GM19372 (cell line): ENCODE measurements at regions not wholly inside any gene's neighbourhood (a gene's known extent, or its start where the extent isn't known, plus 50 kb on each side); places are given as distances from the start of the nearest gene placed in this dataset.

ENCODE experiments used
- ATAC-seq: cut with Tn5 transposase; IDR thresholded peaks from one replicate; pipeline ENCODE4 v1.9.1; 2021; ENCODE audit warnings: mild to moderate bottlenecking, low read depth, moderate library complexity; ENCODE audit not compliant: unreplicated experiment

DNA sequence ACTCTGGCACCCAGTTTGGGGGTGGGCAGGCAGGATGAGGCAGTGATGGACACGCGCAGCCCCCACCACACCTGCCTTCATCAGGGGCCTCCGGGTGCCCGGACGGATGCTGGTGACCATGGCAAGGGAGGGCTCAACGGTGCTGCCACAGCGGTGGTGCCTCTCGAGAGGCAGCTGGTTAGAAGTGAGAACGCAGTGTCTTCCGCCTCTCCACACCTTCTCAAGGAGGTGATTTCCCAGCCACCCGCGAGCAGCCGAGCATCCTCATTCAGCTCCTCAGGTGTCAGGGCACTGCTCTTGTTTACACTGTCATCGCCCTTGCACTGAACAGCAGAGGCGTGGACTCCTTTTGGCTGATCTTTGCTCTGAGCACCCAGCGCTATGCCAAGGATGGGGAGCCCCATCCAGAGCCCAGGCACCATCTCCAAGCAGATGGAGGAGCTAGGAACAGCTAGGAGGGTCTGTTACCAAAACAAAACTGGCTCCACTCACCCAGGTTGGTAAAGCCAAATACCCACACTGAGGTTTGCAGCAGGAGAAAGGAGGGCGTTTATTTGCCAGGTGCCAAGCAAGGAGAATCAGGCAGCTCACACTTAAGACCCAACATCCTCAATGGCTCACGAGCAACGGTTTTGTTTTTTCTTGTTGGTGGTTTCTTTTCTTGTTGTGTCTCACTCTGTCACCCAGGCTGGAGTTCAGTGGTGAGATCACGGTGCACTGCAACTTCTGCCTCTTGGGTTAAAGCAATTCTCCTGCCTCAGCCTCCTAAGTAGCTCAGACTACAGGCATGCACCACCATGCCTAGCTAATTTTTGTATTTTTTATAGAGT, 174.3 kb upstream of the TNRC6C start:
- ATAC-seq, result no peak

DNA sequence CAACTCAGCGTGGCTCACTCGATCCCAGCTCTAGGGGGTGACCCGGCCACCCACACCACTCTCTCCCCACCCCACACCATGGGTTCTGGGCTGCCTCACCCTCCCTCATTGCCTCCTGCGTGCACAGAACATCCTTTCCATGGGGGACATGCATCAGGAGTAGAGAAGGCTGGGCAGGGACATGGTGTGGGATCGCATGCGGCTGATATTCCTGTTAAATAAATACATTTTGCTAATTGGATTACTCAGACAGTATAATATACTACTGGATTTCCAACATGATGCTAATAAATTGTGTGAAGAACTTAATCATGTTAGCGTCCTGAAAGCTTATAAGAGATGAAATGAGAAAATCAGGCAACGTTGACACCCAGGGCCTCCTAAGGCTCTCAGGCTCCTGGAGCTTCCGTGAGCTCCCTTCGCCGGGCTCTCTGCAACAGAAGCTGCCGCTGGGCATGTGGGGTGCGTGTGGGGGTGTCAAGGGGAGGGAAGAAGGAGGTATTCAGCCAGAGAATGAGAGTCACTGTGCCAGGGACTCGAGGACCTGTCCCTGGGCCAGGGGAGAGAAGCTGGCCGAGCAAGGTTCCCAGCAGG, 173.1 kb upstream of the TNRC6C start:
- no peak for ATAC-seq

DNA sequence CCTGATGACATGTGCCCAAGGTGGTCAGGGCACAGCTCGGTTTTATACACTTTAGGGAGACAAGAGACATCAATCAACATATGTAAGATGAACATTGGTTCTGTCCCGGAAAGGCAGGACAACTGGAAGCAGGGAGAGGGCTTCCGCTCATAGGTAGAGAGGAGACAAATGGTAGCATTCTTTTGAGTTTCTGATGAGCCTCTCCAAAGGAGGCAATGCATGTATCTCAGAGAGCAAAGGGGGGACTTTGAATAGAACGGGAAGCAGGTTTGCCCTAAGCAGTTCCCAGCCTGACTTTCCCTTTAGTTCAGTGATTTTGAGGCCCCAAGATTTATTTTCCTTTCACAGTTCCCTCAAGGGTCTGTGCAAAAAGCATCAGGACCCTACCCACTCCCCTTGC, 172.4 kb upstream of the TNRC6C start:
- no peak for ATAC-seq

DNA sequence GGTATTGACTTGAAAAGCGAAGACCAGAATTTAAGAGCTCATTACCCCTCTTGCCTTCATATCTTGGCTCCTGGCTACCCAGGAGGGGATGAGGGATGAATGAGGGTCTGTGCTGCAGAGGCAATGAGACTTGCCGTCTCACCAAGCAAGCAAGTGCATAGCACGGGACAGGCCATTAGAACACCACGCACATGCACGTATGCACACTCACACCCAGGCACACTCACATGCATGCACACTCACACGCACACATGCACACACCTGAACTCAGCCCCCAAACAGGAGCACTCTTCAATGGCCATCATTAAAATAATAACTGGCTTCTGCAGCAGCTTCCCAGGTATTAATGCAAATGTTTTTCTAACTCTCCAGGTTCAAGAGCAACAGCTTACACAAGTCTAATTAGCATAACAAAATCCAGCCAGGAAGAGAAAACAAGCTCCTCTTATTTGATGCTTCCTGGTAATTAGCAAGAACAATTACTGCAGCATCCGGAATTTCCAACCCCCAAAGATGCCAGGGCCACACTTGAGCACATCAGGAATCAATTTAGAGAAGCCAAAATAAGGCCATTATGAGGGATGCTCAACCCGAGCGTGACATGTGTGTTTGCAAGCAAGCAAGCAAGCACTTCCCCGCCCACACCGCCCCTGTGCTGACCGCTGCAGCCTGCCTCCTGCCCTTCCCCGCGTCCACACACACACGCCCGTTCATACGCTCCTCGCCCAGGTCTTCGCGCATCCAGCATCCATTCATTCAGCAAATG, 171.6 kb upstream of the TNRC6C start:
- ATAC-seq, result no peak

DNA sequence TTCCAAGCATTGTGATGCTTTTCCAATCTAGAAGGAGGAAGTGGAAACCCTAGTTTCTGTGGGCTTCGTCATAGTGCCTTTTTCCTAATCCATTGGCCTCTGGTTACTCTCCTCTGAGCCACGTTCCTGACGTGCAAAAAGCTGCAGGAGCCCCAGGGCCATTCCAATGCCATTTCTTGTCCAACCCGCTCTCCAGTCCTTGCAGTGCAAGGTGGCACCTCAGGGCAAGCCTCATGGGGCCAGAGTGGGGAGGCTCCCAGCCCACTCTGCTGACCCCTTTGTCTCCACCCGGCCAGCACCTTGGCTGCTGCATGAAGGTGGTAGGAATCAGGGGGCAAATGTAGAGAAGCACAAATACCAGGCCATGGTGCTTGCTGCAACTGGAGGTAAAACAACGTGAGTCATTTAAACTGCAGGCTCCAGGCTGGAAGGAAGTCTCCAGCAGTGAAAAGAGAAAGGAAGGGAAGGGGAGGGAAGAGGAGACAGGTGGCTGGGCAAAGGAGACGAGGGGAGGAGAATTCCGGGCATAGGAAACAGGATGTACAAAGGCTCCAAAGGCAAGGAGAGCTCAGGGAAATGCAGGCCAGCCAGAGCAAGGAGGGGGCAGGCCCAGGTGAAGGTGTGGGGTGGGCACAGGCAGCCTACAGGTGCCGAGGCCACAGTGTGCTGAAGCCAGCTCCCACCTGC, 168.2 kb upstream of the TNRC6C start:
- ATAC-seq, result no peak

DNA sequence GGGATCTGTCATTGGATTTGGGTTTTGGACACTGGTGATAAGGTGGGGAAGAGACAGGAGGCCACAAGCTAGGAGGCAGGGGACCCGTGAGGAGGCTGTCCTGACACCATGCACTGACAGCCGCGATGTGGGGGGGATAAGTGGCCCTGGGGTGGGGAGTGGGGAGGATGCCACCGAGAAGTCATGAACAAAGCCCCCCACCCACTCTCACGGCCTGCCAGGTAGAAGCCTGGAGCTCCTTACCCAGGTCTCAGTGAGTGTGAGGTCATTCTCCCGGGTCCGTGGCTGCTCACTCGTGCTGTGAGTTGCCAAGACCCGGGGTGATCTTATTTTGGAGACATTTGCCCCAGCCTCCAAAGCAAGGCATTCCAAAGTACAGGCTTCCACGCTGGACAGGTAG, 165.9 kb upstream of the TNRC6C start:
- no peak for ATAC-seq

DNA sequence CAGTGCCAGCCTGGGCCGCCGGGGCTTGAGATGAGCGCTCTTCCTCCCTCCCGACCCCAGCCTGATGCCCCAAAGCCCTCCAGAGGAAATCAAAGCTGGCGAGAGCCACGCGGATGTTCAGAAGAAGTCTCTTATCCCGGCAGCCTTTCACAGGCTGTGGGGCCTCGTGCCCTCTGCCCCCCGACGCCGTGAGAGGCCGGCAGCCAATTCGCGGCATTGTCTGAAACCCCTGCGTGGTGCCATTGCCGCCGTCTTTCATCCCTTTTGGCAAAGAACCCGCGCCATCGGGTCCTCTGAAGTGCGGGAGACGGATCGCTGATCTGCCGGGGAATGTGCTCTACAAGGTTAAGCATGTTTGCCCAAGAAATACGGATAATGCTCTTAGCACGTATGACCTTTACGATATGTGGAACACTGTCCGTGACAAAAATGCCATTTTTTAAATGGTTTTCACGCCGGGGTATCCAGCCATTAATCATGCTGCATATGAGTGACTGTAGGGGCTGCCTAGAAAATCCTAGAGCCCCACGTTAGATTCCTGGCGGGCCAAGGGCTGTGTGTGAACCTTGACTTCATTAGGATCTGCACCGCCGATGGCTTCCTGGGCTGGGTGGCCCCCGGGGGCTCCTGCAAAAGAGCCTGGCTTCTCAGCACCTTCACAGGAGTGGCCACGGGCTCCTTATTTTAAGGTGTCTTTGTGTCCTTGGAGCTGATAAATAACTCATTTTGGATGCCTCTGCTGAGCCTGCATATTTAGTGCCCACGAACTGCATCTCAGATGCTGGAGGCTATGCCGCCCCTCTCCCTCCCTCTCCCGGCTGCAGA, 165.1 kb upstream of the TNRC6C start:
- ATAC-seq, result no peak

DNA sequence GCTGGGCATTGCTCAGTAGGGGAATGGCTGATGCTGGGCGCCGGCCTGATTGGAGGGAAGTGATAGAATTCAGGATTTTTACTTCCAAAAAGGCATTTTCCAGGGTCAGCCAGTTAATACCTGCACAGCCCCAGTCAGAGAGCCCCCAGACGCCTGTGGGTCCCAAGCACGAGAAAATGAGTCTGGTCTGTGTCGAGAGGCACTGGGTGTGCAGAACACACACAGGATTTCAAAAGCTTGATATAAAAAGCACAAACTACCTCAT, 164.6 kb upstream of the TNRC6C start:
- ATAC-seq, result no peak

DNA sequence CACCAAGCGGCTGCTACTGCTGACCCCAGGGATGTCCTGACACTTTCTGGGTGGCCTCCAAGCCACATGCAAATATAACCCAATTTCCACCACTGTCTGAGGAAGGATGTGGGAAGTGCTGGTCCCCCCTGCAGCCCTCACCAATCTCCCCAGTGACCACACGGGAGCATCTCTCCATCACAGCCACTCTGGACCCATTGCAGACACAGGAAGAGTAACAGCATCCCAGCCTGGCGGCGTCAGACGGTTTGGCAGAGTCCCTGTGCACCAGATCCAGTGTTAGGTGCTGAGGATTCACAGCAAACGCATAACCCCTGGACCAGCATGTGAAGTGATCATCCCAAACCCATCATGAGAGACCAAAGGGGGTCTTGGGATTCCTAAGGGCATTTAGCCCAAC, 163.7 kb upstream of the TNRC6C start:
- ATAC-seq, result no peak

DNA sequence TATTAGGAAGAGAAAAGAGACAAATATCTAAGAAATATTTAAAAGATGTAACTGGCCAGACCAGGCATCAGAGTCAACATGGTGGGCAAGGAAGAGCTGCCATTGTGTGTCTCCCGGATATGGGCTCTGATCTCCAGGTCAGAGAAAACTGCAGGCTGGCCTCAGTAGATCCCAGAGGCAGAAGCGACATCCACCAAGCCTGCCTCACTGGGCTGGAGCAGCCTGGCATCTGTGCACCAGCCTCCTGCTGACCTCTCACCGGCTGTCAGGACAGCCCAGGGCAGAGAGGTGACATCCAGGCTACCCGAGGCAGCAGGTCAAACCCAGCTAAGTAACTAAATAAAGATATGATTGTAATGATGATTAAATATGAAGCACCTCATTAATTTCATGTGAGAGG, 162.8 kb upstream of the TNRC6C start:
- no peak for ATAC-seq

DNA sequence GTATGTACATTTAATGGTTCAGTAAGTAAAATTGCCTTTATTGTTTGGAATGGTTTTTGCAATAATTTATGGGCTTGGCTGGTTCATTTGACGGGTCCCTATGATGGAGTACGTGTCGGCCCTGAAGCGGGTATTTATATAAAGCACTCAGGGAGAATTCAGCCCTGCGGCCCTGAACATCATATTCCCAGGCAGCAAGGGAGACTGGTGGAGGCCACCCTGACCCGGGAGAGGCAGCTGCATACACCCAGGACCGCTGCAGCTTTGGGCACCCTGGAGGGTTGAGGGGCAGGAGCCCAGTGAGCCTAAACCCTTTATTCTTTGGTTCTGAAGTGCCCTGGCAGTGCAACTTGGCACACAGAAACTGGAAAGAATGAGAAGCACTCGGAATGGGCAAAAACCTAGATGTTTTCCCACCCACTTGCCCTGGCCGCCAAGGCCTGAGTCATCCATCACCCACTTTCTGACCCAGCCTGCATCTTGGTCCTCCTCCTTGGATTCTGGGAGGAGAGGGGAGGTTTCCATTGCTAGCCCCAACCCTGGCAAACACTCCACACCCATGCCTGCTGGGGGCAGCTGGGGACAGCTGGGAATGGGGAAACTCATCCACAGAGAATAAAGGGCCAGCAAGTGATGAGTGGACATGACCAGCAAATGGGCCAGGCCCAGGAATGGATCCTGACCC, 162.2 kb upstream of the TNRC6C start:
- ATAC-seq, result no peak

DNA sequence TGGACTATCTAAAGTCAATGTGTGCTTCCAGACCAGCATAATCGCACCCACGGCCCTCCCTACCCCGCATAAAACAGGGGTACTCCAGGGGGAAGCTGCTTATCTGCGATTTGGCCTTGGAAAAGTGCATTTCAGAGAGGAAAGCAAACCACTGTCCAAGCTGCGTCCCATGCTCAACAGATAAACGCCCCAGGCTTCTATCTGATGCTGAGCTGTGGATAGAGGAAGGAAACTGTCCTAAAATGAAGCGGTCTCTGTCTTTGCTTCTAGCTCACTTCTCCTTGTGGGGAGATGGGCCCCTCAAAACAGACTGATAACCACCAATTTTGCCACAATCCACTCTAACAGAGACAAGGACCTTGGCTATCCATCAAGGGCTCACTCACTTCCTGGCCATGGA, 160.5 kb upstream of the TNRC6C start:
- ATAC-seq, result no peak

DNA sequence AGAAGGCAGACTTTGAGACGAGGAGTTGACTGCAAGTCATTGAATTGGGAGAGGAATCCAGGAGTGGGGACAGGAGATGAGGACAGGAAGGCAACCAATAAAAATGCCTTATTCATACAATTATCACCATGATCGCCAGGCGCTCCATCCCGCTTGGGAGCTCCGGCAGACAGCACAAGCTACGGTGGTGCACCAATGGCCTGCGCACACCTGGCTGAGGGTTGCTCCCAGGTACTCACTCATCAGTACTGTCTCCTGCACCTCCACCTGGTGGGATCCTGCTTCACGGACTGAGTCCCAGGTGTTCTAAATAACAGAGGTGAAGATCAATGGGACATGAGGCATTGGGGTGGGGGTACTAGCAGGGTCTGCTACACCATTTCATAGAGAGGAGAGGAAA, 160.0 kb upstream of the TNRC6C start:
- no peak for ATAC-seq

DNA sequence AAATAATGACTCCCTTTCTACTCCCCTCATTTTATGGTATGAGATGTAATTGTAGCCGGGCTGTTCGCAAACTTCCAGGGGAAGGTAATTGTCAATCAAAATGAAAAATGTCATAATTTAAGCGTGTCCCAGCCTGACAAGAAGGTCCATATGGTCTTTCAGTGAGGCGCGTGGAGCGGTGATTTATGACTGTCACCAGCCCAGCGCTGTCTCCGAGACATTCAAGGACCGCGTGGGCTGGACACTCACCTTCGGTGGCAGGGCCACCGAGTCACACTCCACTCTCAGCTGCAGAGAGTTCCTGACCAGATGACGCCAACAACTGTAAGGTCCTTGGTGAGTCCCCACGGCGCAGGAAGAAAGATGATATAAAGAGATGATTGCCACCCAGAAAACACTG, 157.7 kb upstream of the TNRC6C start:
- ATAC-seq, result no peak

DNA sequence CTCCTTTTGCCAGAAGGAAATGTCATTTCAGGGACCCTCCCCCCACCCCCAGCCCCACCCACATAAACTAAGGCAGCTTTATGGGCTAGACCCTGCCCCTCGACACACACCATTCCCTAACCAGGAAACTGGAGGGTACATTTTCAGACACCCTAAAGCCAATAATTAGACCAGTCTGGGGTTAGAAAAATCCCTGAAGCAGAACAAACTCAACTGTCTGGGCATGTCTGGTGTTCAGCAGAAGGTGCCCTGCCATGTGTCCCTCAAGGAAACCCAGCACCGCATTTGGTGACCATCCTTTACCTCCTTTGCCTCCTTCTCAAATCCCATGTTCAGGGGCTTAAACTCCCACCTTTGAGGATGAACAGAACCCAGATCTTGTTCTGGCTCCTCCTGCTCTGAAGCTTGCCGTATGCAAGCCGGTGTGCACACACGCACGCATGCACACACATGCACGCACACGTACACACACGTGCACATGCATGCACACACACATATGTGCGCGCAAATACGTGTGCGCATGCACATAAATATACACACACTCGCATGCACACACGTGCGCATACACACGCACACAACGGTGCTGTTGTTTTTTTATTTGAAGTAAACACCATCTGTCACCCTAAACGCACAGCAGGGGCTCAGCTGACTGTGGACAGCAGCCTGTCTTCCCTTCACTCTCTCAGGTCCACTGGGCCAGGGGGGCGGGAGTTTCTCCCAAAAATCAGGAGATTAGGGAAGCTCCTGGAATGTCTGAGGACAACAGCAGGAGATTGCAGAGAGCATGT, 156.8 kb upstream of the TNRC6C start:
- no peak for ATAC-seq

DNA sequence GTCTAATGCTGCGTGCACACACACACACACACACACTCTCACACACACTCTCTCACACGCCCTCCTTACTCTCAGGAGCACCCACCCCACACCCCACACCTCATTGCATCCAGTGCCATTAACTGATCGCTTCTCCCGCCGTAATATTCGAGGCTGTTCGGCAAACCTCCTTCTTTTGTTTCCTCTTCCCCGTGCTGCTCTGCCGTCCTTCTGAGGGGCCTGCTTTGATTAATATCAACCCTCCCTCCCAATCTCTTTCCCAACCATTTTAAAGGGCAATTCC, 156.2 kb upstream of the TNRC6C start:
- ATAC-seq, result no peak

DNA sequence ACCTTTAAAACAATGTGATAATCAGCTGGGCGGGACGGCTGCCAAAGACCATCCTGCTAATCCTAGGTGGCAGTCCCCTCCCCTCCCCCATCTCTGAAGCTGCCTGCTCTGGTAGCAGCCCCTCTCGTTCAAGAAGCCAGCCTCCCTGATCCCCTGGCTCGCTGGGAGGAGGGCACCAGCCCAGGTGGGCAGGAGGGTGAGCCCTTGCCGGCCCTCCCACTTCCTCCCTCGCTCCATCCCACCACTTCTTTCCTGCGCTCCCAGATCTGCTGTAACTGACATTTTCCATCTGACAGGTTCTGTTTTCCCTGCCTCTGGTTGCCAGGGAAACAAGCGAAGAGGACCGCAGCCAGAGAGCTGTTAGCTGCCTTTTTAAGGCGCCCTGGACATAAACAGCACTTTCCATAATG, 155.7 kb upstream of the TNRC6C start:
- ATAC-seq, result no peak

DNA sequence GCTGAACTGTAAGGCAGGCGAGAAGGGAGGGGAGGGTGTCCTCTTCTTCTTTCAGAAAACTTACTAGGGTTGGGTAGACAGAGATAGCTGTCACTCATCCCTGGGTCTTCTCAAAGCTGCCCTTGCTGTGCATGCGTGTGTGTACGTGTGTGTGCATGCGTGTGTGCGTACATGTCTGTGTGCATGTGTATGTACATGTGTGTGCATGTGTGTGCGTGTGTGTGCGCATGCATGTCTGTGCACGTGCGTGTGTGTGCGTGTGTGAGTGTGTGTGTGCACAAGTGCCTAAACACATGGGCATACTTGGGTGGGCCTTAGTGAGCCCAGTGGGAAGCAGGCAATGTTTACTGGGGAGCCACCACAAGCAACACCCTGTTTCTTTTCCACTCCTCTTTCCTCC, 154.8 kb upstream of the TNRC6C start:
- no peak for ATAC-seq

DNA sequence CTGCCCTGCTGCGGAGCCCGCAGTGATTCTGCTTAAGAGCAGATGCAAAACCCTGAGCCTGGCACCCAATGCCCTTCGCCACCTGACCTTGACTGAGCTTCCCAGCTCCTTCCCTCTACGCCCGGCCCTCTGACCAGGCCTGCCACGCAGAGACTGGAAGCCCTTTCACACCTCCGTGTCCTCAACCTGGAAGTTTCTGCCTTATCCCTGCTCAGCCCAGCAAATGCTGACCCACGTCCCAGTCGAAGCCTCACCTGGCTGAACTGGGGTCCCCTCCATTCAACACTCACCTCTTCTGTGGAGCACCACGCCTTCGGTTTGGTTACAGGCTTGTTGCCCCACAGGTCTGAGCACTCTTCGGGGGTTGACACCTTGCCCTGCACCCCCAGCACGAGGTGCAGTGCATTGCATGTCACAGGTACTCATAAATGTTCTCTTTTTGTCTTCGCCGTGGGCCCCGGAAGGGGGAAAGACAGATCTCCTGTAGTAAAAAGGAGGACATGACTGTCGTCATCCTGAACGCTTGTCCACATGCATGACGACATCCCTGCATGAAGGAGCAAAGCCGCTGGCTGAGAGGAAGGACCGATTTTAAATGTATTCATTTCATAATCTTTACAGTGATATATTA, 153.6 kb upstream of the TNRC6C start:
- ATAC-seq, result no peak
